Type B pancreatic cell (in vitro differentiated cells): ENCODE measurements at regions not wholly inside any gene's neighbourhood (a gene's known extent, or its start where the extent isn't known, plus 50 kb on each side); places are given as distances from the start of the nearest gene placed in this dataset.

Experiments used
- DNase-seq: peaks from one replicate; pipeline ENCODE4 v3.0.0; 2021; ENCODE audit warnings: mixed read lengths; ENCODE audit not compliant: unreplicated experiment; ENCODE audit errors: extremely low spot score
- H3K27ac Mint-ChIP-seq: 2 replicates; pipeline ENCODE4 v1.8.0; 2021; ENCODE audit warnings: mild to moderate bottlenecking, mixed read lengths
- H3K27me3 Mint-ChIP-seq: 2 replicates; pipeline ENCODE4 v1.8.0; 2021; ENCODE audit warnings: mixed read lengths
- H3K36me3 Mint-ChIP-seq: 2 replicates; pipeline ENCODE4 v1.8.0; 2021; ENCODE audit warnings: mixed read lengths
- H3K4me1 Mint-ChIP-seq: one replicate; pipeline ENCODE4 v1.8.0; 2021; ENCODE audit warnings: mixed read lengths; ENCODE audit not compliant: unreplicated experiment
- H3K4me3 Mint-ChIP-seq: 2 replicates; pipeline ENCODE4 v1.8.0; 2021; ENCODE audit warnings: mild to moderate bottlenecking, mixed read lengths
- H3K9me3 Mint-ChIP-seq: 2 replicates; pipeline ENCODE4 v1.8.0; 2021; ENCODE audit warnings: mixed read lengths
- TF ChIP-seq, protein P1 (sequence below): fragments of 200-600 bp; sonication (generic); conservative IDR thresholded peaks from 2 replicates; pipeline ENCODE4 v1.5.0; 2021; ENCODE audit warnings: antibody characterized with exemption, mild to moderate bottlenecking

GRCh38 chr4:125714049-125714448, 399.3 kb downstream of the FAT4 start:
- Mint-ChIP-seq H3K9me3 (no peaks in the 10 kb centered on the region), H3K27ac (no peak overlapping the region), H3K27me3 (no peaks in the 10 kb centered on the region), H3K4me1 (no peaks in the 10 kb centered on the region), H3K4me3 (no peak overlapping the region), H3K36me3 (no peaks in the 10 kb centered on the region)
- TF ChIP-seq, protein P1, sequence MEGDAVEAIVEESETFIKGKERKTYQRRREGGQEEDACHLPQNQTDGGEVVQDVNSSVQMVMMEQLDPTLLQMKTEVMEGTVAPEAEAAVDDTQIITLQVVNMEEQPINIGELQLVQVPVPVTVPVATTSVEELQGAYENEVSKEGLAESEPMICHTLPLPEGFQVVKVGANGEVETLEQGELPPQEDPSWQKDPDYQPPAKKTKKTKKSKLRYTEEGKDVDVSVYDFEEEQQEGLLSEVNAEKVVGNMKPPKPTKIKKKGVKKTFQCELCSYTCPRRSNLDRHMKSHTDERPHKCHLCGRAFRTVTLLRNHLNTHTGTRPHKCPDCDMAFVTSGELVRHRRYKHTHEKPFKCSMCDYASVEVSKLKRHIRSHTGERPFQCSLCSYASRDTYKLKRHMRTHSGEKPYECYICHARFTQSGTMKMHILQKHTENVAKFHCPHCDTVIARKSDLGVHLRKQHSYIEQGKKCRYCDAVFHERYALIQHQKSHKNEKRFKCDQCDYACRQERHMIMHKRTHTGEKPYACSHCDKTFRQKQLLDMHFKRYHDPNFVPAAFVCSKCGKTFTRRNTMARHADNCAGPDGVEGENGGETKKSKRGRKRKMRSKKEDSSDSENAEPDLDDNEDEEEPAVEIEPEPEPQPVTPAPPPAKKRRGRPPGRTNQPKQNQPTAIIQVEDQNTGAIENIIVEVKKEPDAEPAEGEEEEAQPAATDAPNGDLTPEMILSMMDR = no peak
- DNase-seq = no peak

DNA sequence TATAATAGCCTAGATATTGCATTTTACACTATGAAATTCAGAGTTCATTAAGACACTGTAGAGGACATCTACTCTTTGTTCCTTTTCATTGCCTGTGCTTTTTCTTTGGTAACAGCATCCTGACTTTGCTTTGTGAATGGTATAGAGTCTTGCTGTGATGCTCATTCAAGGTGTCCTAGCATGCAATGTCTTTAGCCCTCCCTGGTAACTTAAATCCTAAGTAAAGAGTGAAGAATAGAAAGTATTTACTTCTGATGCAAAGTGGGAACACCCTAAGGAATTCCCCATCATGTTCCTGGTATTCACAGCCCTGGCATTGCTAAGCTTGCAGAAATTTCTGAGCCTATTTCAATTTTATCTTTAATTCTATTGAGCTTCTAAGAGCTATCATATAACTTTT, 400.1 kb downstream of the FAT4 start:
- Mint-ChIP-seq H3K27me3 (no peaks in the 10 kb centered on the region), H3K36me3 (no peaks in the 10 kb centered on the region), H3K9me3 (no peaks in the 10 kb centered on the region), H3K4me3 (no peak overlapping the region), H3K4me1 (no peaks in the 10 kb centered on the region), H3K27ac (no peak overlapping the region)
- TF ChIP-seq, protein P1 = no peak
- no peak for DNase-seq

DNA sequence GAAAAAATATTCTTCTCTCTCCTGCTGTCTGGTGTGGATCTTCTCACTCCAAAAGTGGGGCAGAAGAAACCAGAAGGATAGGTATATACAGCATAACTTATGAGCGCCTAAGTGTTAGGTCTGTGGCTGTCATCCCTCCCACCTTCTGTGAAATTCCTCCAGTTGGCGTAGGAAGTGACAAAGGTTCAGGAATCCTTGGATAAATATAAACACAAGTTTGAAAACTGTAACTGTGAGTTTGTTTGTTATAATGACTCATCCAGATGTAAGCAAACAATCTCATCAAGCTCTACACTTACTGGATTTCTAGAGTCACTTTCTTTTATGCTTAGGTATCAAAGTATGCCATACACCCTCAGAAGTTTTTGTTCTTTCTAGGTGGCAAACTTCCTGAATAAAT, 405.2 kb downstream of the FAT4 start:
- Mint-ChIP-seq H3K36me3 (no peaks in the 10 kb centered on the region), H3K9me3 (no peaks in the 10 kb centered on the region), H3K27me3 (no peaks in the 10 kb centered on the region), H3K4me1 (no peaks in the 10 kb centered on the region), H3K27ac (no peak overlapping the region), H3K4me3 (no peak overlapping the region)
- TF ChIP-seq, protein P1 = no peak
- no peak for DNase-seq

DNA sequence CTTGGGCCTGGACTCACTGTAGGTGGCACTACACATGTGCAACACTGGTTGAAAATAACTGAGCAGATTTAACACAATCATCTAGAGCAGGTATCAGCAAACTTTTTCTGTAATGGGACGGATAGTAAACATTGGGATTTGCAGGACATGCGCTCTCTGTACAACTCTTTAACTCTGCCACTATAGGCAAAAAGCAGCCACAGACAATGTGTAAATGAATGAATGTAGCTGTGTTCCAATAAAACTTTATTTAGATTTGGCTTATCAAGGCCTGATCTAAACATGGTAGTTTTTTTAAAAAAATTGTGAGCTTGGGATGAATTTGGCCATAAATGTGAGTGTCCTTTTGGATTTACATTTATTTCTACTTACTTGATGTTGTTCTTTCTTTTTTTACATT, 407.3 kb downstream of the FAT4 start:
- Mint-ChIP-seq H3K27me3 (no peaks in the 10 kb centered on the region), H3K27ac (no peak overlapping the region), H3K4me1 (no peaks in the 10 kb centered on the region), H3K4me3 (no peak overlapping the region), H3K36me3 (no peaks in the 10 kb centered on the region), H3K9me3 (no peaks in the 10 kb centered on the region)
- TF ChIP-seq, protein P1 = no peak
- no peak for DNase-seq

GRCh38 chr4:125725957-125726525, 411.3 kb downstream of the FAT4 start:
- Mint-ChIP-seq H3K27ac (no peak overlapping the region), H3K4me3 (no peak overlapping the region), H3K9me3 (no peaks in the 10 kb centered on the region), H3K4me1 (no peaks in the 10 kb centered on the region), H3K27me3 (no peaks in the 10 kb centered on the region), H3K36me3 (no peaks in the 10 kb centered on the region)
- TF ChIP-seq, protein P1 = no peak
- DNase-seq = no peak

- Mint-ChIP-seq H3K9me3 (no peaks in the 10 kb centered on the region), H3K4me1 (no peaks in the 10 kb centered on the region), H3K36me3 (no peaks in the 10 kb centered on the region), H3K4me3 (no peak overlapping the region), H3K27ac (no peak overlapping the region), H3K27me3 (no peaks in the 10 kb centered on the region)
- TF ChIP-seq, protein P1 = no peak
- no peak for DNase-seq
Observed at GRCh38 chr4:125727931-125728330, 413.2 kb downstream of the FAT4 start.
